ENCODE measurements at regions not wholly inside any gene's neighbourhood (a gene's known extent, or its start where the extent isn't known, plus 50 kb on each side); places are given as distances from the start of the nearest gene placed in this dataset.

DNA sequence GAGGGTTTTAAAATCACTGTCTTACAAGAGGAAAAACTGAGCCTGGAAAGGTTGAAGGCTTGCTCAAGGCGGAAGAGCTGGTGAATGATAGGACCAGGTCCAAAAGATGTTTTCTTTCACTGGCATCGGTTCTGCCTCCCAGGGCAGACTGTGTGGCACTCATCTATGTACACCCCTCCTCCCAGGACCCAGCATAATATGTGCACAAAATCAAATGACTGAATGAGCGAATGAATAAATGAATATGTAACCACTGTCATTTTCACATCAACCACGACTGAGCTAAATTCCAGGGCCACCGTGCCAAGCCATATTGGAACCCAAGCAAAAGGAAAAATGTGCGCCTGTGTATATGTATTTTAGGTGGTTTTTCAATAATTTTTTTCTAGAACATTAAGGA lies 99.3 kb upstream of the ZBTB40 start:
- CTCF ChIA-PET = no interaction called here

DNA sequence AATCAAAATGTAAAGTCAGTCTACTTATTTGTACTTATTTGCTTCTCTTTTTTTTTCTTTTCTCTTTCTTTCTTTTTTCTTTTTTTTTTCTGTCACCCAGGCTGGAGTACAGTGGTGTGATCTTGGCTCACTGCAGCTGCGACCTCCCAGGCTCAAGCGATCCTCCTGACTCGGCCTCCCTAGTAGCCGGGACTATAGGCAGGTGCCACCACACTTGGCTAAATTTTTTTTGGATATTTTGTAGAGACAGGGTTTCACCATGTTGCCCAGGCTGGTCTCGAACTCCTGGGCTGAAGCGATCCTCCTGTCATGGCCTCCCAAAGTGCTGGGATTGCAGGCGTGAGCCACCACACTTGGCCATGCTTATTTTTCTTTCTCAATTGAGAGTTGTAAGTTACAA lies 98.8 kb upstream of the ZBTB40 start:
- Histone ChIP-seq H3K9ac (replicated peaks; ENCODE audit: extremely low read depth, insufficient read depth, low read length) (no peak overlapping the region), H2AFZ (ENCODE audit: low read depth, low read length) (no peak overlapping the region), H3K27ac (ENCODE audit: insufficient read depth, low read depth, low read length) (no peak overlapping the region), H3K9me1 (replicated peaks; ENCODE audit: control insufficient read depth, extremely low read depth, insufficient read depth, low read length) (no peaks in the 10 kb centered on the region), H3K4me1 (ENCODE audit: control insufficient read depth, extremely low read depth, insufficient read depth, low read length) (peaks cover 8% of the 10 kb centered on the region), H3K4me3 (replicated peaks in 1 of 3; ENCODE audit: insufficient read depth in 1 of 3, low read depth in 1 of 3, low read length in 3 of 3) (no peak overlapping the region), H3K9me3 (replicated peaks; ENCODE audit: control insufficient read depth, insufficient read depth, low read length) (no peaks in the 10 kb centered on the region), H3K4me2 (ENCODE audit: insufficient read depth, low read length) (no peak overlapping the region), H3K36me3 (ENCODE audit: control insufficient read depth in 2 of 2, extremely low read depth in 1 of 2, insufficient read depth in 2 of 2, low read length in 2 of 2) (no peaks in the 10 kb centered on the region), H3K27me3 (ENCODE audit: control insufficient read depth in 2 of 2, insufficient read depth in 2 of 2, low read length in 2 of 2) (peaks cover 17 to 26% of the 10 kb centered on the region in 2 experiments), H4K20me1 (replicated peaks; ENCODE audit: control insufficient read depth, extremely low read depth, insufficient read depth, low read length) (no peaks in the 10 kb centered on the region), H3K79me2 (ENCODE audit: control insufficient read depth, insufficient read depth, low read length) (no peaks in the 10 kb centered on the region)
- POLR2A ChIA-PET = no interaction called here
- BruUV-seq (replicated peaks) = no TSS peak
- dilution Hi-C loops (cut with MboI; ENCODE audit: extremely low pct_ligation_motif_present, low sequenced_read_pairs) = no loop called here
- no peak for TF ChIP-seq FOS (IDR thresholded peaks at IDR 0.05; ENCODE audit: borderline replicate concordance, insufficient read depth, low read length)
- TF ChIP-seq POLR2A (IDR thresholded peaks at IDR 0.05; ENCODE audit: low read depth, low read length) = no peak
- TF ChIP-seq MYC (IDR thresholded peaks at IDR 0.05; ENCODE audit: low read depth, low read length) = no peak
- TF ChIP-seq GATA2 (IDR thresholded peaks at IDR 0.05; ENCODE audit: insufficient read depth, insufficient read length, low read depth, low read length) = no peak
- TF ChIP-seq POLR2AphosphoS5 (IDR thresholded peaks at IDR 0.05; ENCODE audit: insufficient read depth, low read depth, low read length) = no peak
- TF ChIP-seq, protein P1, sequence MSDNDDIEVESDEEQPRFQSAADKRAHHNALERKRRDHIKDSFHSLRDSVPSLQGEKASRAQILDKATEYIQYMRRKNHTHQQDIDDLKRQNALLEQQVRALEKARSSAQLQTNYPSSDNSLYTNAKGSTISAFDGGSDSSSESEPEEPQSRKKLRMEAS (IDR thresholded peaks at IDR 0.05; ENCODE audit: insufficient read depth, insufficient read length) = no peak
- no peak for TF ChIP-seq JUN (IDR thresholded peaks at IDR 0.05; ENCODE audit: borderline replicate concordance, insufficient read depth, insufficient read length, low read depth)
- TF ChIP-seq, protein P2, sequence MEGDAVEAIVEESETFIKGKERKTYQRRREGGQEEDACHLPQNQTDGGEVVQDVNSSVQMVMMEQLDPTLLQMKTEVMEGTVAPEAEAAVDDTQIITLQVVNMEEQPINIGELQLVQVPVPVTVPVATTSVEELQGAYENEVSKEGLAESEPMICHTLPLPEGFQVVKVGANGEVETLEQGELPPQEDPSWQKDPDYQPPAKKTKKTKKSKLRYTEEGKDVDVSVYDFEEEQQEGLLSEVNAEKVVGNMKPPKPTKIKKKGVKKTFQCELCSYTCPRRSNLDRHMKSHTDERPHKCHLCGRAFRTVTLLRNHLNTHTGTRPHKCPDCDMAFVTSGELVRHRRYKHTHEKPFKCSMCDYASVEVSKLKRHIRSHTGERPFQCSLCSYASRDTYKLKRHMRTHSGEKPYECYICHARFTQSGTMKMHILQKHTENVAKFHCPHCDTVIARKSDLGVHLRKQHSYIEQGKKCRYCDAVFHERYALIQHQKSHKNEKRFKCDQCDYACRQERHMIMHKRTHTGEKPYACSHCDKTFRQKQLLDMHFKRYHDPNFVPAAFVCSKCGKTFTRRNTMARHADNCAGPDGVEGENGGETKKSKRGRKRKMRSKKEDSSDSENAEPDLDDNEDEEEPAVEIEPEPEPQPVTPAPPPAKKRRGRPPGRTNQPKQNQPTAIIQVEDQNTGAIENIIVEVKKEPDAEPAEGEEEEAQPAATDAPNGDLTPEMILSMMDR (IDR thresholded peaks at IDR 0.05; ENCODE audit: extremely low read depth in 1 of 2, insufficient read depth in 1 of 2, low read depth in 1 of 2, low read length in 2 of 2) = no peak
- intact Hi-C loops (cut with micrococcal nuclease) = no loop called here
- DNase-seq (ENCODE audit: low read depth, low spot score) (no peak), FAIRE-seq (no peak)
- CTCF ChIA-PET = interaction anchor here (1.3 kb wide), 1 partner anchor 77 kb away, joined by 3 read pairs; no protein-coding TSS in a partner anchor

More for the DNA sequence above, 99.3 kb upstream of the ZBTB40 start:
- H3K79me2 ChIP-seq (ENCODE audit: control insufficient read depth, insufficient read depth, low read length) = no peaks in the 10 kb centered on the region
- no peak overlapping the region for H3K27ac ChIP-seq (ENCODE audit: insufficient read depth, low read depth, low read length)
- H3K9me1 ChIP-seq (replicated peaks; ENCODE audit: control insufficient read depth, extremely low read depth, insufficient read depth, low read length) = no peaks in the 10 kb centered on the region
- dilution Hi-C loops (cut with MboI; ENCODE audit: extremely low pct_ligation_motif_present, low sequenced_read_pairs) = no loop called here
- H3K4me2 ChIP-seq (ENCODE audit: insufficient read depth, low read length) = no peak overlapping the region
- DNase-seq (ENCODE audit: low read depth, low spot score) = no peak
- H3K9ac ChIP-seq (replicated peaks; ENCODE audit: extremely low read depth, insufficient read depth, low read length) = no peak overlapping the region
- no TSS peak for BruUV-seq (replicated peaks)
- intact Hi-C loops (cut with micrococcal nuclease) = no loop called here
- H4K20me1 ChIP-seq (replicated peaks; ENCODE audit: control insufficient read depth, extremely low read depth, insufficient read depth, low read length) = no peaks in the 10 kb centered on the region
- no peaks in the 10 kb centered on the region for H3K9me3 ChIP-seq (replicated peaks; ENCODE audit: control insufficient read depth, insufficient read depth, low read length)
- peaks cover 10% of the 10 kb centered on the region for H3K4me1 ChIP-seq (ENCODE audit: control insufficient read depth, extremely low read depth, insufficient read depth, low read length)
- peaks cover 17 to 26% of the 10 kb centered on the region in 2 experiments for H3K27me3 ChIP-seq (ENCODE audit: control insufficient read depth in 2 of 2, insufficient read depth in 2 of 2, low read length in 2 of 2)
- POLR2A ChIA-PET = no interaction called here
- no peak overlapping the region for H3K4me3 ChIP-seq (replicated peaks in 1 of 3; ENCODE audit: insufficient read depth in 1 of 3, low read depth in 1 of 3, low read length in 3 of 3)
- TF ChIP-seq MYC (IDR thresholded peaks at IDR 0.05; ENCODE audit: low read depth, low read length) = no peak
- TF ChIP-seq, protein P1 (IDR thresholded peaks at IDR 0.05; ENCODE audit: insufficient read depth, insufficient read length) = no peak
- TF ChIP-seq, protein P2 (IDR thresholded peaks at IDR 0.05; ENCODE audit: extremely low read depth in 1 of 2, insufficient read depth in 1 of 2, low read depth in 1 of 2, low read length in 2 of 2) = no peak
- TF ChIP-seq FOS (IDR thresholded peaks at IDR 0.05; ENCODE audit: borderline replicate concordance, insufficient read depth, low read length) = no peak
- TF ChIP-seq GATA2 (IDR thresholded peaks at IDR 0.05; ENCODE audit: insufficient read depth, insufficient read length, low read depth, low read length) = no peak
- TF ChIP-seq EZH2 (IDR thresholded peaks at IDR 0.05; ENCODE audit: borderline replicate concordance, low read depth, low read length, severe bottlenecking) = no peak
- no peak for FAIRE-seq
- H3K36me3 ChIP-seq (ENCODE audit: control insufficient read depth in 2 of 2, extremely low read depth in 1 of 2, insufficient read depth in 2 of 2, low read length in 2 of 2) = no peaks in the 10 kb centered on the region
- no peak overlapping the region for H2AFZ ChIP-seq (ENCODE audit: low read depth, low read length)

Data from endothelial cell of umbilical vein (primary cell).